M059J (cell line): ENCODE measurements at regions not wholly inside any gene's neighbourhood (a gene's known extent, or its start where the extent isn't known, plus 50 kb on each side); places are given as distances from the start of the nearest gene placed in this dataset.

Experiments used
- DNase-seq: peaks from one replicate; pipeline ENCODE4 v3.0.0-alpha.2; 2012; ENCODE audit warnings: low read depth

DNA sequence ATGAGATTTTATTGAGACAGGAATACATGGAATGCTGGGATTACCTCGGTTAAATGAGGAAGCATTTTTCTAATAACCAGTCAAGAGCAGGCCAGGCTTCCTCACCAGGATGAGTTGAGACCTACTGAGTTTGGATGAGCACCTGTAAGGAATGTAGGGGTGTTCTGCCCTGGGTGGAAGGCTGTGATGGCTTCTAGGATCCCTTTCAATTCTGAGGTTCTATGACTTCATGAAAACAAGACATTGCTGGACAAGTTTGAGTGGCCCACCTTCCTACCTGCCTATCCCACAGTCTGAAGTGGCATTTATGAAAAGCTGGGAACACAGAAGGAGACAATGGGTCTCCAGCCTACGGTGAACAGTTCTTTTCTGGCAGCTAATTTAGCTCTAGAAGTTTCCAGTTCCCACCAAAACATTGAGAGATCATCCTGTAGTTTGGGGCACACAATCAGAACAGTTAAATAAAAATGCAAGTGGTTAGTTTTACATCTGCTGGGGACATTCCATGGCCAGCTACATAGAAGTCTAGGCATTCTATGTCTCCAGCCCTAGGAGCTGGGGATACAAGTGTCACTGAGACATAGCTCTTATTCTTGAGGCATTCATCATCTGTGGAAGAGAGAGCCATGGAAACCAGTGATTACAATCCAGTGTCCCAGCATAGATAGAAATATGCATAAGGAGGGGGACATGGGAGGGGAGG lies 51.3 kb upstream of the TSPAN2 start:
- no peak for DNase-seq

DNA sequence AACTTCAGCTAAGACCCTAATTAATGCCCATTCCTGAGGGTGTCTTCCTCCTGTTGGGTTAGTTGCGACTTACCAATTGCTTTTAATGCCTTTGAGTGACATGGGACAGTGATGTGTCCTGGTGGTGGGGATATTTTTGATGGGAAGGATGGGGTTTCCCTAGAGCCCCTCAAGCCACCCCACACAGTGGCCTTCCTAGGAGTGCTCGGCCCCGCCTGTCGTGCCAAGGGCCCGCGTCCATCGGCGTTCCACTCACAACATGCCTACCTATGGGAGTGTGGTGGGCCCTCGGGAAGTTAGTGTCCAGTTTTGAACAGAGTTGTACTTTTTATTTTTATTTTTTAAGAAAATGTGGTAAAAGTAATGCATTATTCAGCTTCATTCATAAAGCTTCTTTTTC lies 50.1 kb upstream of the TSPAN2 start:
- no peak for DNase-seq
